ENCODE measurements at regions not wholly inside any gene's neighbourhood (a gene's known extent, or its start where the extent isn't known, plus 50 kb on each side); places are given as distances from the start of the nearest gene placed in this dataset.
A peak's percentile ranks its signal among the peaks of the same experiment; 100 is the strongest.

- no peak for DNase-seq
Measured at GRCh38 chr9:105023788-105024187, 95.8 kb upstream of the ABCA1 start.

- DNase-seq, result no peak
Measured at GRCh38 chr9:105024529-105024928, 96.6 kb upstream of the ABCA1 start.

GRCh38 chr9:105026451-105026850 is 98.5 kb upstream of the ABCA1 start:
- no peak for DNase-seq

GRCh38 chr9:105027084-105027483 is 99.1 kb upstream of the ABCA1 start:
- no peak for DNase-seq

- DNase-seq, result no peak
Measured at GRCh38 chr9:105030285-105030684, 102.3 kb upstream of the ABCA1 start.

GRCh38 chr9:105037139-105037538 is 109.2 kb upstream of the ABCA1 start:
- no peak for DNase-seq

GRCh38 chr9:105038051-105038450 is 110.1 kb upstream of the ABCA1 start:
- DNase-seq, result no peak

- DNase-seq, result no peak
Measured at GRCh38 chr9:105039175-105039799, 111.3 kb upstream of the ABCA1 start.

GRCh38 chr9:105043370-105043936 is 115.5 kb upstream of the ABCA1 start:
- DNase-seq, result no peak

- DNase-seq, result no peak
Measured at GRCh38 chr9:105044518-105044917, 116.6 kb upstream of the ABCA1 start.

GRCh38 chr9:105046907-105047741 is 119.2 kb upstream of the ABCA1 start:
- DNase-seq, result no peak

- DNase-seq, result no peak
Measured at GRCh38 chr9:105047742-105048041, 119.7 kb upstream of the ABCA1 start.

GRCh38 chr9:105048331-105048730 is 120.4 kb upstream of the ABCA1 start:
- DNase-seq, result no peak

GRCh38 chr9:105050296-105050695 is 122.3 kb upstream of the ABCA1 start:
- DNase-seq, result no peak

- DNase-seq, result no peak
Measured at GRCh38 chr9:105051897-105052296, 123.9 kb upstream of the ABCA1 start.

GRCh38 chr9:105052346-105052745 is 124.4 kb upstream of the ABCA1 start:
- DNase-seq, result no peak

GRCh38 chr9:105053209-105053652 is 125.3 kb upstream of the ABCA1 start:
- DNase-seq, result peak; percentile 67 to 71

GRCh38 chr9:105054491-105054890 is 126.5 kb upstream of the ABCA1 start:
- no peak for DNase-seq

- DNase-seq, result no peak
Measured at GRCh38 chr9:105055917-105056316, 128.0 kb upstream of the ABCA1 start.

- no peak for DNase-seq
Measured at GRCh38 chr9:105057551-105057950, 129.6 kb upstream of the ABCA1 start.

- DNase-seq, result no peak
Measured at GRCh38 chr9:105059252-105059651, 131.3 kb upstream of the ABCA1 start.

GRCh38 chr9:105062222-105062855 is 134.4 kb upstream of the ABCA1 start:
- DNase-seq, result no peak

GRCh38 chr9:105064248-105065097 is 136.5 kb upstream of the ABCA1 start:
- no peak for DNase-seq

All from activated T-cell treated with anti-CD3 and anti-CD28 coated beads, Interleukin-2, amount 50 U/mL, for 48 hours (primary cell).